Breast epithelium (tissue), 4 donors: ENCODE measurements at regions not wholly inside any gene's neighbourhood (a gene's known extent, or its start where the extent isn't known, plus 50 kb on each side); places are given as distances from the start of the nearest gene placed in this dataset.

Experiments
- DNase-seq, 2 donors: peaks; one replicate each; pipeline ENCODE4 v3.0.0-alpha.2; 2019; ENCODE audit warnings: low spot score in 2 of 2
- H3K27ac ChIP-seq, 2 donors: fragments of 200-600 bp; sonication (generic) in 1 of 2; one replicate each; pipeline ENCODE4 v1.5.1; 2016 to 2019; ENCODE audit warnings: mild to moderate bottlenecking in 1 of 2
- H3K27me3 ChIP-seq, 2 donors: fragments of 200-600 bp; sonication (generic) in 1 of 2; one replicate each; pipeline versions ENCODE4 v1.5.1 to v1.6.0; 2017 to 2019; ENCODE audit warnings: control low read depth in 1 of 2, mild to moderate bottlenecking in 1 of 2
- H3K36me3 ChIP-seq: fragments of 200-600 bp; one replicate; pipeline ENCODE4 v1.5.1; 2019
- H3K4me1 ChIP-seq, 2 donors: fragments of 200-600 bp; sonication (generic); one replicate each; pipeline ENCODE4 v1.5.1; 2016 to 2019; ENCODE audit warnings: control low read depth in 1 of 2
- H3K4me3 ChIP-seq, 3 donors: fragments of 200-600 bp; sonication (generic); 1 replicate in 2 of 3; 2 replicates in 1 of 3; pipeline ENCODE4 v1.5.1; 2016 to 2019; ENCODE audit warnings: mild to moderate bottlenecking in 3 of 3, moderate library complexity in 2 of 3
- H3K9me3 ChIP-seq, 2 donors: fragments of 200-600 bp; sonication (generic) in 1 of 2; one replicate each; pipeline ENCODE4 v1.5.1; 2016 to 2019; ENCODE audit warnings: control low read depth in 1 of 2
- POLR2A ChIP-seq: fragments of 450-650 bp; IDR thresholded peaks from one replicate; pipeline ENCODE4 v1.6.1; 2016; ENCODE audit warnings: antibody characterized with exemption, mild to moderate bottlenecking, moderate library complexity
- POLR2AphosphoS5 ChIP-seq, 3 donors: sonication (generic); formaldehyde crosslinking; IDR thresholded peaks; one replicate each; pipeline ENCODE4 v1.6.1; 2017; ENCODE audit warnings: antibody characterized with exemption in 3 of 3
- intact Hi-C: fragments of 100-400 bp; cut with DNase I; formaldehyde crosslinking; loops from one replicate; pipeline ENCODE4 v1.15.1; 2023; ENCODE audit warnings: low total_unique reads
- TF ChIP-seq, protein P1 (sequence below), 3 donors: fragments of 450-650 bp; IDR thresholded peaks; one replicate each; pipeline ENCODE4 v1.5.1; 2016 to 2017; ENCODE audit warnings: antibody characterized with exemption in 3 of 3, mild to moderate bottlenecking in 3 of 3, moderate library complexity in 3 of 3

DNA sequence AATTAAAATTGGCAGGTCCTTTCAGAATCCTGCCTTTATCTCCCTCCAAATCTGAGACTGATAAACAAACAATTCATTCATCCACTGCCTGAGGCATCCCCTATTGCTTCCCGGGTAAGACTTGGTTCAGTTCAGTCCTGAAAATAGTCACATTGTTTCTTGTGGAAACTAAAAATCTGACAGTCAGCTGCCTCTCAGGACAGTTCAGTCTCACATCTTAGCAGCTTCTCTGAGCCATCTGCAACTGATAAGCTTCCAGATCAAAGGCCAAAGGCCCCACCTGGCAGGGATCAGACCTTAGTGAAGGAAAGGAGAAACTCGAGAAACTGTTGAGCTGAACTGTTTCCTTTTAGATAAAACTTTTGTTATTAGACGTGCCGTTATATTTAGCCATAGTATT, 264.5 kb downstream of the IL15 start:
- Histone ChIP-seq H3K27me3 (no peaks in the 10 kb centered on the region), H3K9me3 (no peaks in the 10 kb centered on the region), H3K4me1 (no peaks in the 10 kb centered on the region), H3K4me3 (no peak overlapping the region), H3K36me3 (no peaks in the 10 kb centered on the region), H3K27ac (no peak overlapping the region)
- intact Hi-C loops, result no loop called here
- DNase-seq, result no peak
- TF ChIP-seq POLR2A (no peak), POLR2AphosphoS5 (IDR thresholded peaks at IDR 0.05) (no peak)
- TF ChIP-seq, protein P1, sequence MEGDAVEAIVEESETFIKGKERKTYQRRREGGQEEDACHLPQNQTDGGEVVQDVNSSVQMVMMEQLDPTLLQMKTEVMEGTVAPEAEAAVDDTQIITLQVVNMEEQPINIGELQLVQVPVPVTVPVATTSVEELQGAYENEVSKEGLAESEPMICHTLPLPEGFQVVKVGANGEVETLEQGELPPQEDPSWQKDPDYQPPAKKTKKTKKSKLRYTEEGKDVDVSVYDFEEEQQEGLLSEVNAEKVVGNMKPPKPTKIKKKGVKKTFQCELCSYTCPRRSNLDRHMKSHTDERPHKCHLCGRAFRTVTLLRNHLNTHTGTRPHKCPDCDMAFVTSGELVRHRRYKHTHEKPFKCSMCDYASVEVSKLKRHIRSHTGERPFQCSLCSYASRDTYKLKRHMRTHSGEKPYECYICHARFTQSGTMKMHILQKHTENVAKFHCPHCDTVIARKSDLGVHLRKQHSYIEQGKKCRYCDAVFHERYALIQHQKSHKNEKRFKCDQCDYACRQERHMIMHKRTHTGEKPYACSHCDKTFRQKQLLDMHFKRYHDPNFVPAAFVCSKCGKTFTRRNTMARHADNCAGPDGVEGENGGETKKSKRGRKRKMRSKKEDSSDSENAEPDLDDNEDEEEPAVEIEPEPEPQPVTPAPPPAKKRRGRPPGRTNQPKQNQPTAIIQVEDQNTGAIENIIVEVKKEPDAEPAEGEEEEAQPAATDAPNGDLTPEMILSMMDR (IDR thresholded peaks at IDR 0.05), result no peak

DNA sequence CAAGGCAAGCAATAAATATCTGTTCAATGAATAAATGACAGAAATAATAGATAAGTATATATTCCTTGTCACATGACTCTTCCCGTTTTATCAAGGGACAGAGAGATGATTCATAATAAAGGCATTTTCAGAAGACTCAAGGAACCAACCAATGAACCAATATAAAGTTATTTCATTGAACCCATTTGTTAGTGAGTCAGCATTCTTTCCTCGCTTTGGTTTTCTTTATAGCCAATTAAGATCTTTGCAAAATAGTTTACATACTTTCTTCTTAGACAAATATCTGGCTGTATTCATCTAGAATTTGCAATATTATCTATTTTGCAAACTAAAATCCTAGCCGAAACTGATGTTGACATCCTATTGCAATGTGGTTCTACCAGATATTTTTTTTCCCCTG, 269.4 kb downstream of the IL15 start:
- H3K27ac ChIP-seq, result no peak overlapping the region
- no peaks in the 10 kb centered on the region for H3K36me3 ChIP-seq
- no peaks in the 10 kb centered on the region for H3K27me3 ChIP-seq
- no peak overlapping the region for H3K4me3 ChIP-seq
- no peak for TF ChIP-seq POLR2AphosphoS5 (IDR thresholded peaks at IDR 0.05)
- TF ChIP-seq, protein P1 (IDR thresholded peaks at IDR 0.05), result no peak
- no peak for TF ChIP-seq POLR2A
- H3K9me3 ChIP-seq, result no peaks in the 10 kb centered on the region
- no peak for DNase-seq
- intact Hi-C loops, result no loop called here
- H3K4me1 ChIP-seq, result no peaks in the 10 kb centered on the region

DNA sequence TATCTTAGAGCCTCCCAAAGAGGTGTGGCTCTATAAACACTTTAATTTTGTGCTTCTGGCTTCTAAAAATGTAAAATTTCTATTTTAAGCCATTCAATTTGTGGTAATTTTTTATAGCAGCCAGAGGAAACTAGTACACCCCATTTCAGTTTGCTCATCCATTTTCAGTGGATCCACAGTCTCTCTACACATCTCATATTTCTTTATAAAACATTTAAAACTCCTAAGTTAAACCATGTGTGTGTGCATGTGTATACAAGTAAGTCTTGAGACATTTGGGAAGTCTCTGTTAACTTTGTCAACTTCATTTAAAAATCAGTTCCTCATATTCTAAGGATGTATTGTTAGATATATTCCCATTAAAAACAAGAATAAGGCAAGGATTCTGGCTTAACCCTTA, 273.2 kb downstream of the IL15 start:
- no peak for DNase-seq
- Histone ChIP-seq H3K4me1 (no peaks in the 10 kb centered on the region), H3K4me3 (no peak overlapping the region), H3K36me3 (no peaks in the 10 kb centered on the region), H3K27me3 (no peaks in the 10 kb centered on the region), H3K9me3 (no peaks in the 10 kb centered on the region), H3K27ac (no peak overlapping the region)
- intact Hi-C loops, result no loop called here
- TF ChIP-seq POLR2AphosphoS5 (IDR thresholded peaks at IDR 0.05), result no peak

DNA sequence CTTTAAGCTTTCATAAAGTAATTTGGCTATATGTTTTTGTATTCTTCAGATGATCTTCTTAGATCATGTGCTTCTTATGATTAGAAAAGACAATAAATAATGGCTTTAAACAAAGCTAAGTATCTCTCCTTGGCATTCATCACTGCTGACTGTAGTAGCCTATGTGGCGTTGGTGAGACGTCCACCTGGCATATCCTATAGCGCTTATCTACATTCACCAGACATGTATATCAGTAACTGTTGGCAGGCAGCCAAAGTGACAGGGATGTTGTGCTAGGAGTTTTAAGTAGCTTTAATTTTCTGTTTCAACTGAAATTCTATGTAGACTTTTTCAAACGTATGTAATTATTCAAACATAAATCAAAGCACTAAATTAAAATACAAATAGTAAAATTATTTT, 276.4 kb downstream of the IL15 start:
- H3K4me3 ChIP-seq, result no peak overlapping the region
- H3K4me1 ChIP-seq, result no peaks in the 10 kb centered on the region
- TF ChIP-seq, protein P1 (IDR thresholded peaks at IDR 0.05), result no peak
- TF ChIP-seq POLR2AphosphoS5 (IDR thresholded peaks at IDR 0.05), result no peak
- TF ChIP-seq POLR2A, result no peak
- H3K9me3 ChIP-seq, result no peaks in the 10 kb centered on the region
- no peaks in the 10 kb centered on the region for H3K36me3 ChIP-seq
- intact Hi-C loops, result no loop called here
- H3K27ac ChIP-seq, result no peak overlapping the region
- no peaks in the 10 kb centered on the region for H3K27me3 ChIP-seq
- DNase-seq, result no peak

DNA sequence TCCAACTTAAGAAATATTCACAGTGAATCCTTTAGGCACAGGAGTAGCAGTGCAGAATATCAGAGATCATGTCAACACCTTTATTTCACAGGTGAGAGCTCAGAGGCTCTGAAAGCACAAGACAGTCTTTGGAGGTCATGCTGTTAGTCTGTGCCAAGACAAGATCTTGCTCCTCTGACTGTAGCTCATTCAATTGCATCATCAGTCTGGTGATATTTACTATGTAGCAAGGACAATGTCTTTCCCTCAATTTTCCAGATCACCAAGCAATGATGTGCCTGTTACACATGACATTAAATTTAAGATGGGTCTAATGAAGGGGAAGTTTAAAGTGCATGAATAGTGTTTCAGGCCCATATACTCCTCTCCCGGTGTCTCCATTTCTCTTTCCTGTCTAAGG, 277.5 kb downstream of the IL15 start:
- TF ChIP-seq POLR2A (no peak), POLR2AphosphoS5 (IDR thresholded peaks at IDR 0.05) (no peak)
- TF ChIP-seq, protein P1 (IDR thresholded peaks at IDR 0.05), result no peak

DNA sequence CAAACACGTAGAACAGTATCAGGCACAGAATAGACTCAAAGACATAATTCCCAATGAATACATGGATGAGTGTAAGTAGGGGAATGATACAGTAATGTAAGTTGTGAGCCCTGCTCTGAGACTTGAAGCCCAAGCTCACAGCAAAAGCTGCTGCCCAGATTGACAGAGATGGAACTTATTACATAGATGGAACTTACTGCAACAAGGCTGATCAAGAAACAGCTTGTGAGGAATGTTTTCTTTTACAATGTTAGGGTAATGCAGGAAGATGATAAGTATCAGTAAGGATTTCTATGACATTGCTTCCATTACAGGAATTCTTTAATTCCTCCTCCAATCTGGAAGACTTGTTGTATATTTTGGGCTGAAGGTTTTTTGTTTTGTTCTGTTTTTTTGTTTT, 278.4 kb downstream of the IL15 start:
- intact Hi-C loops, result no loop called here
- no peak overlapping the region for H3K27ac ChIP-seq
- H3K4me1 ChIP-seq, result no peaks in the 10 kb centered on the region
- no peak overlapping the region for H3K4me3 ChIP-seq
- DNase-seq, result no peak
- TF ChIP-seq POLR2AphosphoS5 (IDR thresholded peaks at IDR 0.05), result no peak
- TF ChIP-seq, protein P1 (IDR thresholded peaks at IDR 0.05), result no peak
- TF ChIP-seq POLR2A, result no peak
- H3K9me3 ChIP-seq, result no peaks in the 10 kb centered on the region
- no peaks in the 10 kb centered on the region for H3K36me3 ChIP-seq
- no peaks in the 10 kb centered on the region for H3K27me3 ChIP-seq

More for the DNA sequence above, 277.5 kb downstream of the IL15 start:
- Histone ChIP-seq H3K27me3 (no peaks in the 10 kb centered on the region), H3K27ac (no peak overlapping the region), H3K36me3 (no peaks in the 10 kb centered on the region), H3K4me3 (no peak overlapping the region), H3K4me1 (no peaks in the 10 kb centered on the region), H3K9me3 (no peaks in the 10 kb centered on the region)
- no peak for DNase-seq
- intact Hi-C loops, result no loop called here
